HG02870 (cell line): ENCODE measurements at regions not wholly inside any gene's neighbourhood (a gene's known extent, or its start where the extent isn't known, plus 50 kb on each side); places are given as distances from the start of the nearest gene placed in this dataset.
"Not testable (repeated sequence)": the region's sequence is repeated elsewhere in the genome, so short reads cannot be mapped to it uniquely, and the experiment has no call there.

ENCODE experiments used
- ATAC-seq: cut with Tn5 transposase; IDR thresholded peaks from one replicate; pipeline ENCODE4 v1.9.1; 2021; ENCODE audit warnings: mild to moderate bottlenecking, moderate library complexity; ENCODE audit not compliant: unreplicated experiment

DNA sequence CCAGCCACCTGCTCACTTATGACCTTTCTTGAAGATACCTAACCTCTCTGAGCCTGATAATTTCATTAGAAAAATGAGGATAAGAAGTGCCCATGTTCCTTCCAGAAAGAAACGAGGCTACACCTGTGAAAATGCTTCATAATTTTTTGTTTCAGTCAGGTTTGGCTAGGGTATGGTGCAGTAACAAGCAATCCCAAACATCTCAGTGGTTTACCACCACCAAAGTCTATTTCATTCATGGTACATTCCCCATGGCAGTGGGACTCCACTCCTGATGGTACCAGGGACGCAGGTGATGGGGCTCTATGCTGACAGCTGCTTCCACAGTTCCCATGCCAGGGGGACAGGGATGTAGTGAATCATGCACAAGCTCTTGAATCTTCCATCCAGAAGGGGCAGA lies 147.6 kb upstream of the CES5A start:
- ATAC-seq: no peak

DNA sequence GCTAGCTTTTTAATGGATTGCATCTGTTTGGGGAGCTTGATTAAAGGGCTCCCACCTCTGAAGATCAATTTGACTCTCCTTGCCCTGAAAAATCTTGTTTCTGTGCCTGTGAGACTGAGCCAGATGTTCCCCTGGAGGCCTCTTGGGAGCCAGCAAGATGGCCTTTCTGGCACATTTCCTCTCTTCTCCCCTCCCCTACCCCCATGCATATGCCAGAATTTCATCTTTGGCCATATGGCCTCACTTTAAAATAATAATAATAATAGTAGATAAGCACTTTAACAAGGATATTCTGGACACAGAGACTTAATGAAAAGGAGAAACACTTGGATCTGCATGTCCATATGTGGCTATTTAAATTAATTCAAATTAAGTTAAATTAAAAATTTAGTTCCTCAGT lies 144.1 kb upstream of the CES5A start:
- no peak for ATAC-seq

DNA sequence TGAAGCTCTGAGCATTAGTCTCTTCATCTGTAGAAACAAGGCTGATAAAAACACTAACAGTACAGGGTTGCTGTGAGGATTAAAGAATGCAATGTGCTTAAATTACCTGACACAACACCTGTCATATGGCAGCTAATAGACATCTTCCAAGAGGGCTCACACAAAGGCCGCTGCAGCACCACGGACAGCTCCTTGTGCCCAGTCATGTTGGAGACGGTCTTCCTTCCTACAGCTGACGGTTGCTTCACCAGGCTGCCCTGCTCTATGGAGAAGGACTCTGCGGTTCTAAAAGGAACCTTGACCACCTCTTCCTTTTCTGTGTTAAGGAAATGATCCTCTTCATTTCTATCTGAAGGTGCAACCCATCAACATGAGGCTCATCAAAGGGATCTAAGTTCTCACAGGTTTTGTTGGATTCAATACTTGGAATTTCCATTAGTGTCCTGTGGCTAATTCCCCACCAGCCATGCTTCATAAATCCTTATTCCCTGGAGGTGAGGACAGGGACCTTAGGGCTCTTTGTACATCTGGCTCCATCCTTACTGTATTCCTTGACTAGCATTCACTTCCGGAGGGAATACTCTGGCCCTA lies 138.9 kb upstream of the CES5A start:
- ATAC-seq: no peak

DNA sequence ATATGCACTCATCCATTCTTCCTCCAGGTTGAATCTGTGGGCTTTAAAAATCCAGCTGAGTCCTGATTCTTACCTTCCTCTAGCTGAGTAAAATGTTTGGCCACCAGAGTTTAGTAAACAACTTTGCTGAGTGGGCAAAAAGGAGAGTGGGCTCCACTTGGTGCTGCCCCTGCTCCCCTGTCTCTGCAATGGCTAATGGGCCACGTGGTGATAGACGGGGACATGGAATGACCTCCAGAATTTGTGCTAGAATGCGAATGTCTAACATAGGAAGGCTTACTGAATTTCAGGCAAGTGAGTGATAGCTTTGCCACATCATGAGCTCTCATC lies 137.3 kb upstream of the CES5A start:
- ATAC-seq: no peak

DNA sequence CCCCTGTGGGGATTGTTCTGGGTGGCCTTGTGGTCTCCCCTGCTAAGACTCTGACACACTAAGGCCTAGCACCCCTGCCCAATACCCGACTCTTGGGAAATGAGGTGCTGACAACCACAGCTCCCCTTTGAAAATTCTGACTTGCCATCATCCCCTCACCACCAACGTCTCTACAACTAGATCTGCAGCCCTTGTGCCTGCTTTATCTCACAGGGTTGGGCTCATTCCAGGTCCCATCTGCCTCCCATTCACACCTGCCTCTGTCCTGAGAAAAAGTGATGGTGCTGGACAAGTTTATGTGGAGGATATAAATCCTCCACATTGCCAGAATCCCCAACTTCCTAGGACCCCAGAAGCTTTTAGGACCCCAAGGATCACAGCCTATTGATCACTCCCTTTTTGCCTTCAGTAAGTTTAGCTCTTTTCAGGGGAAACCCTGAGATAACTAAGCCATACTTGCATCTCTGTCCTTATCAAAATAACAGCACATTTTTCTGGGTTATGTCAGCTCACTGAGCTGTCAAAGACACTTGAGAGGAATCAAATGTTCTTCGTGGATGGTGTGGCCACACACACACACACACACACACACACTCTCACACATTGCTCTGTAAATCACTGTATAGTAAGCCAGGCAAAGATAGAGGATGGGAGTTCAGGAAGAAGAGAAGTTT lies 136.8 kb upstream of the CES5A start:
- no peak for ATAC-seq

GRCh38 chr16:56005958-56006357 lies 130.8 kb upstream of the CES5A start:
- ATAC-seq: no peak

DNA sequence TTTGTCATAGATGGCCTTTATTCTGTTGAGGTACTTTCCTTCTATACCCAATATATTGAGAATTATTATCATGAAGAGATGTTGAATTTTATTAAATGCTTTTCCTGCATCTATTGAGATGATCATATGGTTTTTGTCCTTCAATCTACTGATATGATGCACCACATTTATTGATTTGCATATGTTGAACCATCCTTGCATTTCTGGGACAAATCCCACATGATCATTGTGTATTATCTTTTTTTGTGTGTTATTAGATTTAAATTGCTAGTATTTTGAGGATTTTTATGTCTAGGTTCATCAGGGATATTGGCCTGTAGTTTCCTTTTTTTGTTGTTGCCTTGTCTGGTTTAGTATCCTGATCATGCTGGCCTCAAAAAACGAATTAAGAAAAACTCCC lies 124.5 kb upstream of the CES5A start:
- ATAC-seq: no peak

DNA sequence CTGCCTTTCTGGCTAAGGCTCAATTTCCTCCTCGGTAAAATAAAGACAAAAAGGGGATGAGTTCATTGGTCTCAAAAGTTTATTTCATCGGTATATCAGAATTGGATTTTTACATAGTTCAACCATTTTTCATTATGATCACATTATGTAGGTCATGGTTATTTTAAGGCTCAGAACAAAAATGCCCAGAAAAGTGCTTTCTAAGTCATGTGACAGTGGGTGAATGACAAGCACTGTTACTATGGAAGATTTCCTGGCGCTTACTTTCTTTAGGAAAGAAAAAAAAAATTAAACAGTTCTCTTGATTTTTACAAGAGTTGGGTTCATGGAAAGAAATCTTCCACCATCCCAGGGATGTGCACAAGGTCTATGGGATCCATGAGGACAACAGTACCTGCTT lies 117.9 kb upstream of the CES5A start:
- ATAC-seq: no peak

GRCh38 chr16:55992551-55992950 lies 117.4 kb upstream of the CES5A start:
- no peak for ATAC-seq

DNA sequence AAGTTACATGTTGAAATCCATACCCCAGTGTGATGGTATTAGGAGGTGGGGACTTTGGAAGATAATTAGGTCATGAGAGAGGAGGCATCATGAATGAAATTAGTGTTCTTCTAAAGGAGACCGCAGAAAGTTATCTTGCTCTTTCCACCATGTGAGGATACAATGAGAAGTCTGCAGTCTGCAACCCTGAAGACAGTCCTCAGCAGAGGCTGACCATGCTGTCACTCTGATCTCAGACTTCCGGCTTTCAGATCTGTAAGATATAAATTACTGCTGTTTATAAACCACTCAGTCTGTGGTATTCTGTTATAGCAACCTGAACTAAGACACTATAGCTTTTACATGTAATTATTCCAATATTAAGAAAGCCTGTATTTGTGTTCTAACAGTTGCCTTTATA lies 116.7 kb upstream of the CES5A start:
- no peak for ATAC-seq

DNA sequence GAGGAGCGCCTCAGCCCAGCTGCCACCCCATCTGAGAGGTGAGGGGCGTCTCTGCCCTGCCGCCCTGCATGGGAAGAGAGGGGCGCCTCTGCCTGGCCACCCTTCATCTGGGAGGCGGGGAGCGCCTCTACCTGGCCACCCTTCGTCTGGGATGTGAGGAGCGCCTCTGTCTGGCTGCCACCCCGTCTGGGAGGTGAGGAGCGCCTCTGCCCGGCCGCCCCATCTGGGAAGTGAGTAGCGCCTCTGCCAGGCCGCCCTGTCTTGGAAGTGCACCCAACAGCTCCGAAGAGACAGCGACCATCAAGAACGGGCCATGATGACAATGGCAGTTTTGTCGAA lies 114.4 kb upstream of the CES5A start:
- ATAC-seq: no peak

GRCh38 chr16:55988850-55989568 lies 113.8 kb upstream of the CES5A start:
- ATAC-seq: not testable (repeated sequence)

DNA sequence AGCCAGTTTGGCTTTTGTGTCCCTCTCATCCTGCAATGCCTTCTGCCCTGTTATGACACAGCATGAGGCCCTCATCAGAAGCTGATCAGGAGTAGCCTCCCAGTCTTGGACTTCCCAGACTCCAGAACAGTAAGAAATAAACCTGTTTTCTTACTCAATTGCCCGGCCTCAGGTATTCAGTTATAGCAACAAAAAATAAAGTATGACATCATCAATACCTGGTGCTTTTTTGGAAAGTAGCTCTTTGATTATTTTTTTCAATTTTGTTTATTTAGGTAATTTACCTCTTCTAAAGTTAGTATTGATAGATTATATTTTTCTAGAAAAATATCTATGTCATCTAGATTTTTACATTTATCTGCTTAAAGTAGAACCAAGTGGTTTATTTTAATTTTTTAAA lies 112.8 kb upstream of the CES5A start:
- no peak for ATAC-seq

DNA sequence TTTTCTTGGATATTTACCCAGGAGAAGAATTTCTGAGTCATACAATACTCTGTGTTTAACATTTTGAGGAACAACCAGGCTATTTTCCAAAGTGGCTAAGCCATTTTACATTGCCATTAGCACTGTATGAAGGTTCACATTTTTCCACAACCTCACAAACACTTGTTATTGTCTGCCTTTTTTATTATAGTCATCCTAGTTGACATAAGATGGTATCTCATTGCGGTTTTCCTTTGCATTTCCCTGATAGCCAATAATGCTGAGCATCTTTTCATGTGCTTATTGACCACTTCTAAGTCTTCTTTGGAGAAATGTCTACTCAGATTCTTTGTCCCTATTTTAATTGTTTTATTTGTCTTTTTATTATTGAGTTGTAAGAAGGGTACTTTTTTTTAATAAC lies 107.4 kb upstream of the CES5A start:
- no peak for ATAC-seq

- ATAC-seq: no peak
Observed at GRCh38 chr16:55981557-55981956, 106.4 kb upstream of the CES5A start.

DNA sequence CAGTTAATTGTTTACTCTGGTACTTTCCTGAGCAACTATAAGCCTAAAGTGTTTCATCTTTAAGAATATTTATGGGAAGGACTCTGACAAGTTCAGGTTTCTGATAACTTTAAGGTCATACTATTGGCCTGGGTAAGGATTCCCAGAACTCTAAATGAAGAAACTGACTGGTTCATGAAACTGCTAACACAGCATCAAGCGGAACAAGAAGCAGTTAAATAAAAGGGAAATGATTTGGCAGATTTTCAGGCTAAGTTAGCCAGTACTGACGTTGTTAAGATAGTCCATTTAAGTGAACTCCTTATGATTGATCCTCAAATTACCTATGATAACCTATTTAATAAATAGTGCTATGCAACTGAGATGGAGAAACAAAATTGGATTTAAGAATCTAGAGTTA lies 101.6 kb upstream of the CES5A start:
- no peak for ATAC-seq

GRCh38 chr16:55971447-55971846 lies 96.3 kb upstream of the CES5A start:
- ATAC-seq: no peak

- ATAC-seq: no peak
Observed at GRCh38 chr16:55968221-55968620, 93.0 kb upstream of the CES5A start.

DNA sequence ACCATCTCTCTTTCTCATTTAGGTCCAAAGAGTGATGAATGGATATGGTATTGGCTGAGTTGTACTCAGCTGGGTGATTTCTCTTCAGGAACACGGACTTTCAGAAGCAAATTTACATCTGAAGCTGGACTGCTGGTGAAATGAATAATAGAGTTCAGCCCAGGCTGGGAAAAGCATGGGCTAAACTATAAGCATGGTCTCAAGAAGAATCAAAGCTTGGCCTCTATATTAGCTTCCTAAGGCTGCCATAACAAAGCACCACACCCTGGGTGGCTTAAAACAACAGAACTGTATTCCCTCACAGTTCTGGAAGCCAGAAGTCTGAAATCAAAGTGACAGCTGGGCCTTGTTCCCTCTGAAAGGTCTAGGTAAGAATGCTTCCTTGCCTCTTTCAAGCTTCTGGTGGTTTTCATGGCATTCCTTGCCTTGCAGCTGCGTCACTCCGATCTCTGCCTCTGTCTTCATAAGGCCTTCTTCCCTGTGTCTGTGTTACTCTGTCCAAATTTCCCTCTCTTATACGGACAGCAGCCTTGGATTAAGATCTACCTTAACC lies 89.8 kb upstream of the CES5A start:
- ATAC-seq: no peak

DNA sequence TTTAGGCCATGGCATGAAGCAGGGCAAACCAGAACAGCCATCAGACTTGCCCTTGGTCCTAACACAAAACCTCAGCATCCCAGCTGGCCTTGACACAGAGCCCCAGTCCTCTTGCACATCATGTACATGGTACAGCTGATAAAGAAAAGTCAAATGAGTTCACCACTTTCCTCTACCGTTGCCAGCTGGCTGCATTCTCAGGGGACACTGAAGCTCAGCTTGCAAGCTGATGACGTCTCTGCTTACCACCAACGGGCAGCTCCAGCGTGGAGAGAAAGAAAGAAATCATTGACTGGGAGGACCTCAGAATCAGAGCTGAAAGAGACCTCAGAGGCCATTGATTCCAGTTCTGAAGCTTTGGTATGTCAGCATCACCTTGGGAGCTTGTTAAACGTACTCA lies 80.7 kb upstream of the CES5A start:
- no peak for ATAC-seq

DNA sequence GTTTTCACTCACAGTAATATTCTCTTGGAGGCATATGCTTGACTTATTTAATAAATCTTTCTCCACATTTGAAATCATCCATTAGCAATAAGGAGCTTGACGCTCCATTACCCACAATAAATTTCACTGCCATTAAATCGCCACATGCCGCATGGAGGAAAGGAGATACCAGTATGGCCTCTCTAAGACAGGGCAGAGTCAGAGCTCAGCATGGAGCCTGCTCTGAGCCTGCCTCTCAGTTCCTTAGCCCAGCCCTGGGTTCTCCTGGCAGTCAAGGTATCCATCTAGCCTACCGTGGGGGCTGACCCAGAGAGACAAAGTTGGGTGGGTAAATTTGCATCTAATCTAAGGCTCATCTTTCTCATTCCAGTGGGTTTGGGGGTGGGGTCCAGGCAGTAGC lies 80.3 kb upstream of the CES5A start:
- ATAC-seq: no peak

DNA sequence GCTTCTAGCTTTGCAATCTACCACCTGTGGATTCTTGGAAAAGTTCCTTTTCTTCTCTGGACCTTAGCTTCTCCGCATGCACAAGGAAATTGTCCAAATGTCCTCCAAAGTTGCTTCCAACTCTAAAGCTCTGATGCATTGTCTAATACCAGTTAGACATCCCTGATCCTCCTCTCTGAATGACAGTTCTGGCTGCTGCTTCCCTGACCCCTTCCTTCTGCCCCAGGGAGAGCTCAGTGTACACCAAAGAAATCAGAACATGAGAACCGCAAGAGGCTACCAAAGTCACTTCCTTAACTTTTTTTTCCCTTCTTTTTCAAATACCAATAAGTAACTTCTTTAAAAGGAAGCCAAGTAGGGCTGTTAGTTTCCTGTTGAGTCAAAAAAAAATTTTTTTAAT lies 79.7 kb upstream of the CES5A start:
- no peak for ATAC-seq
